Upper lobe of left lung (tissue), 6 donors: ENCODE measurements at regions not wholly inside any gene's neighbourhood (a gene's known extent, or its start where the extent isn't known, plus 50 kb on each side); places are given as distances from the start of the nearest gene placed in this dataset.

Source experiments
- ATAC-seq, 2 donors: fragments of 200-7000 bp; cut with Tn5 transposase; one replicate each; pipeline ENCODE4 v1.9.1; 2022; ENCODE audit warnings: mild to moderate bottlenecking in 2 of 2, moderate library complexity in 2 of 2; ENCODE audit not compliant: low FRiP score in 2 of 2
- DNase-seq, 2 donors: peaks; one replicate each; pipeline ENCODE4 v3.0.0-alpha.2; 2019 to 2020
- H3K27ac ChIP-seq, 4 donors: fragments of 200-600 bp; sonication (generic); one replicate each; pipeline ENCODE4 v1.5.1; 2016 to 2019
- H3K27me3 ChIP-seq, 4 donors: fragments of 200-600 bp; sonication (generic); one replicate each; pipeline ENCODE4 v1.5.1; 2017 to 2019
- H3K36me3 ChIP-seq, 4 donors: fragments of 200-600 bp; sonication (generic); one replicate each; pipeline ENCODE4 v1.5.1; 2016 to 2019
- H3K4me1 ChIP-seq, 4 donors: fragments of 200-600 bp; sonication (generic); one replicate each; pipeline ENCODE4 v1.5.1; 2018 to 2019
- H3K4me3 ChIP-seq, 4 donors: fragments of 200-600 bp; sonication (generic); one replicate each; pipeline ENCODE4 v1.5.1; 2017 to 2019; ENCODE audit warnings: mild to moderate bottlenecking in 2 of 4, moderate library complexity in 1 of 4
- H3K9me3 ChIP-seq, 4 donors: fragments of 200-600 bp; sonication (generic); one replicate each; pipeline ENCODE4 v1.5.1; 2018 to 2019
- EP300 ChIP-seq, 4 donors: sonication (generic); formaldehyde crosslinking; IDR thresholded peaks; one replicate each; pipeline ENCODE4 v1.5.1; 2017; ENCODE audit warnings: antibody characterized with exemption in 4 of 4, control low read depth in 2 of 4
- POLR2A ChIP-seq, 4 donors: fragments of 450-650 bp; IDR thresholded peaks; one replicate each; pipeline ENCODE4 v1.5.1; 2016 to 2017; ENCODE audit warnings: antibody characterized with exemption in 4 of 4, mild to moderate bottlenecking in 2 of 4
- POLR2AphosphoS5 ChIP-seq, 2 donors: sonication (generic); formaldehyde crosslinking; IDR thresholded peaks; one replicate each; pipeline ENCODE4 v1.5.1; 2017; ENCODE audit warnings: antibody characterized with exemption in 2 of 2
- WGBS, 2 donors: methylation state at CpG; one replicate each; pipeline ENCODE4 v1.1.5; 2017 to 2018; 5-methylcytosine and 5-hydroxymethylcytosine counted together
- TF ChIP-seq, protein P1 (sequence below), 6 experiments: fragments of 450-650 bp in 4 of 6; fragments of 200-600 bp in 2 of 6; sonication (generic) in 2 of 6; IDR thresholded peaks; one replicate each; pipeline ENCODE4 v1.5.1; 2016 to 2019; ENCODE audit warnings: antibody characterized with exemption in 6 of 6
- donor health status: DM: no; HTN: no; CAD: no; lungs with moderate emphysema.
- donor health status: DM: no; HTN: yes; CAD: no; lungs with severe emphysema.

DNA sequence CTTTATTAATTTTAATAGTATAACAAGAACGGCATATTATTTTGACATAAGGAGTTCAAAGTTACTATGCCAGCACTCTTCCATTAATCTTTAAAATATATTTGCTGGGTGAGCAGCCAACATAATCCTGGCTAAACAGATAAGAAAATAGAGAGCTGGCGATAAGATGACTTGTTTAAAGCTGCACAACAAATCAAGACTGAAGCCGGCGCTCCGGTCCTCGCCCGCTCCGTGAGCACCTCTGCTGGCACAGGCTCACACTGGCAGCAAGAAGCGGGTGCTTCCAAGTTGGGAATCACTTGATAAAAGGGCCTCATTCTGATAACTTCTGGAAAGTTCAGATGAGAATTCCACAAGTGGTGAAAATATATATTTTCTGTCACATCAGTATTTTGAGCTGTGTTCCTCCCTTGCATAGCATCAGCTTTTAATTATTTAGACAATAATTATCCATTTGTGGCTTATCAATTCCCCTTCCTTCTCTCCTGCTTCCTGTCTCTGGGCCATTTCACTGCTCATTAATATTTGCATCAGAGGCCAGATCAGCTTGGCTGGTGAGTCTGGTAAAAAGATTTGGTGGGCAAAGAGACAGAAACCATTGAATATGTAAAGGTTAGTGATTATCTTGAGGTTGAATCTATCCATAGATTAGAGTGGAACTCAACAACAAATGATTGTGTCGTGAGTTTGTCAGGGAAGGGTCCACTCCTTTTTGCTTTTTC lies 205.3 kb downstream of the MZT1 start:
- ATAC-seq, result no peak
- WGBS, 2 donors, result 62 to 76% methylated on average over 10 of the region's 10 CpGs

DNA sequence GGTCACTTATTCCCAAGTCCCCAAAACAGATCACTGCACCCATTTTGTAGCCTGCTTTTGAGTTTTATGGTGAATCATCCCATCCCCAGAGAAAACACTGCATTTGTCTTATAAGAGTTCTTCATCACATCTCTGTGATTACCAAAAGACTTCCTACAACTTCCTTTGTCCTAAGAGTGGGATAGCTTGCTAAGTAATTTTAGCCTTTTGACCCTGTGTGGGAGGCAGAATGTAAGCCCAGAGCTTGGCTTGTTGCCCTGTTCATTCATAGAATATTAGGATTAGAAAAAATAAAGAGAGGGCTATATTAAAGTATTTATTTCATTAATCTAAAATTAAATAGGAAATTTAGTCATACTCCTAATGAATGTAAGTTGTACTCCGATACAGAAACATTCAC lies 213.3 kb downstream of the MZT1 start:
- 0 to 41% methylated on average over 1 of the region's 1 CpG for WGBS, 2 donors
- TF ChIP-seq, protein P1, sequence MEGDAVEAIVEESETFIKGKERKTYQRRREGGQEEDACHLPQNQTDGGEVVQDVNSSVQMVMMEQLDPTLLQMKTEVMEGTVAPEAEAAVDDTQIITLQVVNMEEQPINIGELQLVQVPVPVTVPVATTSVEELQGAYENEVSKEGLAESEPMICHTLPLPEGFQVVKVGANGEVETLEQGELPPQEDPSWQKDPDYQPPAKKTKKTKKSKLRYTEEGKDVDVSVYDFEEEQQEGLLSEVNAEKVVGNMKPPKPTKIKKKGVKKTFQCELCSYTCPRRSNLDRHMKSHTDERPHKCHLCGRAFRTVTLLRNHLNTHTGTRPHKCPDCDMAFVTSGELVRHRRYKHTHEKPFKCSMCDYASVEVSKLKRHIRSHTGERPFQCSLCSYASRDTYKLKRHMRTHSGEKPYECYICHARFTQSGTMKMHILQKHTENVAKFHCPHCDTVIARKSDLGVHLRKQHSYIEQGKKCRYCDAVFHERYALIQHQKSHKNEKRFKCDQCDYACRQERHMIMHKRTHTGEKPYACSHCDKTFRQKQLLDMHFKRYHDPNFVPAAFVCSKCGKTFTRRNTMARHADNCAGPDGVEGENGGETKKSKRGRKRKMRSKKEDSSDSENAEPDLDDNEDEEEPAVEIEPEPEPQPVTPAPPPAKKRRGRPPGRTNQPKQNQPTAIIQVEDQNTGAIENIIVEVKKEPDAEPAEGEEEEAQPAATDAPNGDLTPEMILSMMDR (IDR thresholded peaks at IDR 0.05), result no peak
- no peak for TF ChIP-seq EP300 (IDR thresholded peaks at IDR 0.05)
- TF ChIP-seq POLR2AphosphoS5 (IDR thresholded peaks at IDR 0.05), result no peak
- no peak for TF ChIP-seq POLR2A (IDR thresholded peaks at IDR 0.05)
- DNase-seq (no peak), ATAC-seq (no peak)
- Histone ChIP-seq H3K27me3 (no peaks in the 10 kb centered on the region), H3K4me3 (no peak overlapping the region), H3K9me3 (no peaks in the 10 kb centered on the region), H3K4me1 (no peaks in the 10 kb centered on the region), H3K27ac (no peak overlapping the region), H3K36me3 (no peaks in the 10 kb centered on the region)

More for the DNA sequence above, 205.3 kb downstream of the MZT1 start:
- Histone ChIP-seq H3K4me3 (no peak overlapping the region), H3K4me1 (no peaks in the 10 kb centered on the region), H3K9me3 (no peaks in the 10 kb centered on the region), H3K36me3 (no peaks in the 10 kb centered on the region), H3K27ac (no peak overlapping the region), H3K27me3 (no peaks in the 10 kb centered on the region)
- no peak for TF ChIP-seq POLR2A (IDR thresholded peaks at IDR 0.05)
- peak in 1 of 2 donors; percentile 64 for DNase-seq

GRCh38 chr13:72508392-72508791 lies 219.0 kb downstream of the MZT1 start:
- TF ChIP-seq, protein P1 (IDR thresholded peaks at IDR 0.05), result no peak
- TF ChIP-seq POLR2A (IDR thresholded peaks at IDR 0.05), result no peak
- no peak for TF ChIP-seq POLR2AphosphoS5 (IDR thresholded peaks at IDR 0.05)
- TF ChIP-seq EP300 (IDR thresholded peaks at IDR 0.05), result no peak
- Histone ChIP-seq H3K36me3 (no peaks in the 10 kb centered on the region), H3K4me1 (no peaks in the 10 kb centered on the region), H3K27ac (no peak overlapping the region), H3K4me3 (no peak overlapping the region), H3K9me3 (no peaks in the 10 kb centered on the region), H3K27me3 (no peaks in the 10 kb centered on the region)
- 86 to 94% methylated on average over 7 of the region's 7 CpGs for WGBS, 2 donors
- ATAC-seq (no peak), DNase-seq (no peak)

GRCh38 chr13:72507416-72508199 lies 219.8 kb downstream of the MZT1 start:
- 57 to 60% methylated on average over 9 of the region's 9 CpGs for WGBS, 2 donors
- DNase-seq, result no peak
- Histone ChIP-seq H3K4me3 (peak overlapping the region in 2 of 4 donors; percentile 26 to 28), H3K27me3 (no peaks in the 10 kb centered on the region), H3K36me3 (no peaks in the 10 kb centered on the region), H3K4me1 (no peaks in the 10 kb centered on the region), H3K27ac (no peak overlapping the region), H3K9me3 (no peaks in the 10 kb centered on the region)
- ATAC-seq, result no peak
- TF ChIP-seq POLR2AphosphoS5 (IDR thresholded peaks at IDR 0.05), result no peak
- TF ChIP-seq POLR2A (IDR thresholded peaks at IDR 0.05), result no peak
- TF ChIP-seq, protein P1 (IDR thresholded peaks at IDR 0.05), result no peak
- TF ChIP-seq EP300 (IDR thresholded peaks at IDR 0.05), result no peak

GRCh38 chr13:72506706-72507105 lies 220.7 kb downstream of the MZT1 start:
- no peak for TF ChIP-seq POLR2A (IDR thresholded peaks at IDR 0.05)
- TF ChIP-seq, protein P1 (IDR thresholded peaks at IDR 0.05), result no peak
- TF ChIP-seq POLR2AphosphoS5 (IDR thresholded peaks at IDR 0.05), result no peak
- TF ChIP-seq EP300 (IDR thresholded peaks at IDR 0.05), result no peak
- Histone ChIP-seq H3K9me3 (no peaks in the 10 kb centered on the region), H3K36me3 (no peaks in the 10 kb centered on the region), H3K27ac (no peak overlapping the region), H3K4me1 (no peaks in the 10 kb centered on the region), H3K4me3 (no peak overlapping the region), H3K27me3 (no peaks in the 10 kb centered on the region)
- ATAC-seq (no peak), DNase-seq (no peak)
